Stimulated activated effector memory CD8-positive, alpha-beta T cell treated with anti-CD3 and anti-CD28 coated beads, Interleukin-12 subunit alpha, Interleukin-12 subunit beta, amount 100 ng/mL, for 72 hours (primary cell): ENCODE measurements at regions not wholly inside any gene's neighbourhood (a gene's known extent, or its start where the extent isn't known, plus 50 kb on each side); places are given as distances from the start of the nearest gene placed in this dataset.
A peak's percentile ranks its signal among the peaks of the same experiment; 100 is the strongest.
"Not testable (repeated sequence)": the region's sequence is repeated elsewhere in the genome, so short reads cannot be mapped to it uniquely, and the experiment has no call there.

Source experiments
- ATAC-seq: fragments of 150-1000 bp; cut with Tn5 transposase; 2 replicates; pipeline ENCODE4 v1.10.0; 2021
- DNase-seq, 2 donors: peaks; one replicate each; pipeline ENCODE4 v3.0.0; 2021 to 2022; ENCODE audit warnings: low spot score in 2 of 2
- H3K27ac Mint-ChIP-seq: one replicate; pipeline ENCODE4 v1.8.0; 2022; ENCODE audit warnings: mild to moderate bottlenecking, mixed read lengths
- H3K36me3 Mint-ChIP-seq: one replicate; pipeline ENCODE4 v1.8.0; 2022; ENCODE audit warnings: mild to moderate bottlenecking, mixed read lengths
- H3K4me1 Mint-ChIP-seq: one replicate; pipeline ENCODE4 v1.8.0; 2022; ENCODE audit warnings: mixed read lengths
- H3K4me3 Mint-ChIP-seq: one replicate; pipeline ENCODE4 v1.8.0; 2022; ENCODE audit warnings: mild to moderate bottlenecking, mixed read lengths
- H3K9me3 Mint-ChIP-seq: one replicate; pipeline ENCODE4 v1.8.0; 2022; ENCODE audit warnings: mixed read lengths

GRCh38 chr15:20261321-20262280 is 280.0 kb downstream of the GOLGA6L6 start:
- not testable (repeated sequence) for H3K27ac Mint-ChIP-seq, H3K9me3 Mint-ChIP-seq, DNase-seq, H3K36me3 Mint-ChIP-seq, H3K4me1 Mint-ChIP-seq, H3K4me3 Mint-ChIP-seq
- ATAC-seq: peak; percentile 16

- H3K9me3 Mint-ChIP-seq, H3K4me3 Mint-ChIP-seq, H3K36me3 Mint-ChIP-seq, H3K4me1 Mint-ChIP-seq, H3K27ac Mint-ChIP-seq, DNase-seq, ATAC-seq: not testable (repeated sequence)
These were observed 280.9 kb downstream of the GOLGA6L6 start for GRCh38 chr15:20260650-20261049.

- ATAC-seq, H3K4me1 Mint-ChIP-seq, H3K4me3 Mint-ChIP-seq, H3K36me3 Mint-ChIP-seq, H3K27ac Mint-ChIP-seq, H3K9me3 Mint-ChIP-seq, DNase-seq: not testable (repeated sequence)
These were observed 281.9 kb downstream of the GOLGA6L6 start for GRCh38 chr15:20259559-20260190.

DNA sequence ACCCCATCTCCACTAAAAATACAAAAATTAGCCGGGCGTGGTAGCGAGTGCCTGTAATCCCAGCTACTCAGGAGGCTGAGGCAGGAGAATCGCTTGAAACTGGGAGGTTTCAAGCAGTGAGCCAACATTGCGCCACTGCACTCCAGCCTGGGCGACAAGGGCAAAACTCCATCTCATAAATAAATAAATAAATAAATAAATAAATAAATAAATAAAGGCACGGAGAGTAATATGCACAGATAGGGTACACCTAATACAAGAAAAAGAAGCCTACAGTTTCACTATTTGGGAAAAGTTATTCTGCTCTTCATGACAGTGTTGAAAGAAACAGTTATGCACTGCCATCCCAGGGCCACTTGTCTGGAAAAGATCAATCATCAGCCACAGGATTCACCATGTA is 285.2 kb downstream of the GOLGA6L6 start:
- DNase-seq, H3K36me3 Mint-ChIP-seq, ATAC-seq, H3K9me3 Mint-ChIP-seq, H3K4me1 Mint-ChIP-seq, H3K4me3 Mint-ChIP-seq, H3K27ac Mint-ChIP-seq: not testable (repeated sequence)

DNA sequence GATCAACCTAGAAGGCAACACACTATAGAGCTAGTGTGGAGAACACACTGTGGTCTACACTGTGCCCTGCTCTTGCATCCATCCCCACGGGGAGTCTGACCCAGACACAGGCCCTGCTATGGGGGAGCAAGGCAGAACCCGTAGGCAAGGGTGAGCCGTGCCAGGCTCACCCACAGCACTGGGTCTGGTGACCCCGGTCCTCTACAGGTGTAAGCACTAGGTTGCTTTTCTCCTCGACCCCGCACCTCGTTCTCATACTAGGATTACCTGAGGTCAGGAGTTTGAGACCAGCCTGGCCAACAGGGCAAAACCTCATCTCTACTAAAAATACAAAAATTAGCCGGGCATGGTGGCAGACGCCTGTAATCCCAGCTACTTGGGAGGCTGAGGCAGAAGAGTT is 286.0 kb downstream of the GOLGA6L6 start:
- H3K4me1 Mint-ChIP-seq, H3K4me3 Mint-ChIP-seq, H3K9me3 Mint-ChIP-seq, H3K36me3 Mint-ChIP-seq, H3K27ac Mint-ChIP-seq, DNase-seq: not testable (repeated sequence)
- ATAC-seq: peak; percentile 22

DNA sequence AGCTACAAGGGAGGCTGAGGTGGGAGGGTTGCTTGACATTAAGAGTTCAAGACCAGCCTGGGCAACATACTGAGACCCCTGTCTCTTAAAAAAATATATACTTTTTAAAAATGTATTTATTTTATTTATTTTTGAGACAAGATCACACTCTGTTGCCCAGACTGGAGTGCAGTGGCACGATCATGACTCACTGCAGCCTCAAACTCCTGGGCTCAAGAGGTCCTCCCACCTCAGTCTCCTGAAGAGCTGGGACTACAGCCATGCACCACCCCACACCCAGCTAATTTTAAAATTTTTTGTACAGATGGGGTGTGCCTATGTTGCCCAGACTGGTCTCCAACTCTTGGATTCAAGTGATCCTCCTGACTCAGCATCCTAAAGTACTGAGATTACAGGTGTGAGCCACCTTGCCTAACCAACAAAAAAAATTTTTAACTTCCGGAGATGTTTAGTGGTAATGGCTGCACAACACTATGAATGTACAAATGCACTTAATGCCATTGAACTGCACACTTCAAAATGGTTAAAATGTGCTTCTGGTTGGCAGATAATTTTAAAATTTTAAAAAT is 288.5 kb downstream of the GOLGA6L6 start:
- not testable (repeated sequence) for H3K4me3 Mint-ChIP-seq, H3K27ac Mint-ChIP-seq, H3K4me1 Mint-ChIP-seq, ATAC-seq, DNase-seq, H3K9me3 Mint-ChIP-seq, H3K36me3 Mint-ChIP-seq

DNA sequence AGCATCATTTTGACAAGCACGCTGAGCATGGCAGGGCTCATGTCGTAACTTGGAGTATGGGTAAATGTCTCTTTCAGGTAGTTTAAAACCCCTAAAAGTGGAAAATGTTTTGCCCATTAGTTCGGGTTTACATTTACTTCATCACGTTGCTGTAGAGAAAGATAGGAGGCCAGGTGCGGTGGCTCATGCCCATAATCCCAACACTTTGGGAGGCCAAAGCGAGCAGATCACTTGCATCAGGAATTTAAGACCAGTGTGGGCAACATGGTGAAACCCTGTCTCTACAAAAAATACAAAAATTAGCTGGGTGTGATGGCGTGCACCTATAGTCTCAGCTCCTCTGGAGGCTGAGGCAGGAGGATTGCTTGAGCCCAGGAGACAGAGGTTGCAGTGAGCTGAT is 289.6 kb downstream of the GOLGA6L6 start:
- not testable (repeated sequence) for H3K4me3 Mint-ChIP-seq, H3K9me3 Mint-ChIP-seq, H3K36me3 Mint-ChIP-seq, H3K27ac Mint-ChIP-seq, H3K4me1 Mint-ChIP-seq, ATAC-seq, DNase-seq

DNA sequence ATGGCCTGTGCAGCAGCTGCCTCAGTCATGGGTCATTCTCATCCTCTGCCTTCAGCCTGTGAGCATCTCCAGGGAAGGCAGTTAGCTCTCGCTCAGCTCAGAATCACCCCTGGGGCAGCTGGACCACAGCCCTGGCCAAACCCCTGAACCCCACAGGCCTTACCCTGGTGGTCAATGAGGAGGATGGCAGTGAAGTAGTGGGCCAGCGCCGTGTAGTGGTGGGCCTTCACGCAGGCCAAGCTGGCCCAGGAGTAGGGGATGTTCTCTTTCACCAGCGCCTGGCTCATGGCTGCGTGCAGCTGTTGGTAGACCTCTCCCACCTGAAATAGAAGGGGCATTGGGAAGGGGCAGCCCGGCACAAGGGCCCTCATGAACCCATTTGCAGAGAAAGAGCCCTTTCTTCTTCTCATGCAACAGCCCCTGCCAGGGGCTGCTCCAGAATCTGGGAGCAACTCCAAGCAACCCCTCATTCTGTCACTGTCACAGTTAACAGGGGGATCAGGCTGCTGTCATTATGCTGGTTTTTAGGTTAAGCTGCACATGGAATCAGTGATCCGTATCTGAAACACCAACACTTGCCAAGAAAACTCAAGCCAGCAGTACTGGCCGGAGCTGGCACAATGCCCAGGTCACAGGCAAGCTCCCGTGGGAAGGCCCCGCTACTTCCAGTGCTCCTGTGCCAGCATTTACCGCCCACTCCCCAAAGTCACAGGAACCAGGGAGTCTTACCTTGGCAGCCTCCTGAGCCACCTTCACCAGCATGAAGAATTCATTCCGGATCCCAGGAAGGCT is 290.2 kb downstream of the GOLGA6L6 start:
- not testable (repeated sequence) for H3K36me3 Mint-ChIP-seq, H3K9me3 Mint-ChIP-seq, H3K4me1 Mint-ChIP-seq, DNase-seq, H3K27ac Mint-ChIP-seq, H3K4me3 Mint-ChIP-seq
- ATAC-seq: peak; percentile 14

DNA sequence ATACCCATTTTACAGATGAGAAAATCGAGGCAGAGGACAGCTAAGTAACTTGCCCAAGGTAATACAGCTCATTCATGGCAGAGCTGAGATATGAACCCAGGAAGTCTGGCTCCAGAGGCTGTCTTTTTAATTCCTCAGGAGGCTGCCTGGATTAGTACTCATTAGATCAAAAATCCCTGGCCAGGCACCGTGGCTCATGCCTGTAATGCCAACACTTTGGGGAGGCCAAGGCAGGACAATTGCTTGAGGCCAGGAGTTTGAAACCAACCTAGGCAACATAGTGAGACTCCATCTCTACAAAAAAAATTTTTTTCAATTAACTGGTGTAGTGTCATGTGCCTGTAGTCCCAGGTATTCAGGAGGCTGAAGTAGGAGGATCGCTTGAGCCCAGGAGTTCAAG is 291.4 kb downstream of the GOLGA6L6 start:
- not testable (repeated sequence) for H3K4me1 Mint-ChIP-seq, ATAC-seq, H3K4me3 Mint-ChIP-seq, DNase-seq, H3K36me3 Mint-ChIP-seq, H3K9me3 Mint-ChIP-seq
- H3K27ac Mint-ChIP-seq: peak overlapping the region; percentile 16

DNA sequence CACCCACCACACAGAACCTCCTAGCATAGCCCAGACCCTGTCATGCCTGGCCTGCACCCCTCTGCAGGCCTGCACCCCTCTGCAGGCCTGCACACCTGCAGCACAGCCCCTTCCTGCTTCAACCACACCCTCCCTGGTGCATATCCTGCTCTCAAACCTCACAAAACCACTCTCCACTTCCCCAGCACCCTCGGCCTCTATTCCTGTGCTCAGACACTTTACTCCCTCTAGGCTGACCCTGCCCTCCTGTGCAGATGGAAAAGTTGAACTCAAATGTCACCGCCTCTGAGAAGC is 292.0 kb downstream of the GOLGA6L6 start:
- H3K36me3 Mint-ChIP-seq, DNase-seq, H3K4me1 Mint-ChIP-seq, H3K4me3 Mint-ChIP-seq, H3K9me3 Mint-ChIP-seq: not testable (repeated sequence)
- peak; percentile 41 for ATAC-seq
- peak overlapping the region; percentile 16 for H3K27ac Mint-ChIP-seq

DNA sequence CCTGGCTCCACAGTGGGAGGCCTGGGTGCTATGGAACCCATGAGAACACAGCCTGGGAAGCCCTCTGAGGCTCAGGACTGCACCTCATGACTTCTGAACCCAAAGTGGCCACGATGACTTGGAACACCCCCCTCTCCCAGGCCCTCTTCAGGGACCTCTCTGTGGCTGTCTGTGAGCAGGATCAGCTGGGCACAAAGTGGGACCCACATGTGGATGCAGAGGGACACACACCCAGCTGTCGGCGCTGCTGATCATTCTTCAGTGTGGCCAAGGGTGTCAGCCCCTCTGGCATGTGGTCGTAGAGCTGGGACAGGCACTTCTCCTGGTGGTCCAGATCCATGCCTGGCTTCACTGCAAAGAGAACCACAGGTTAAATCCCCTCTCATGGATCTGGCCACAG is 293.2 kb downstream of the GOLGA6L6 start:
- not testable (repeated sequence) for H3K9me3 Mint-ChIP-seq, DNase-seq, H3K36me3 Mint-ChIP-seq, H3K4me3 Mint-ChIP-seq, H3K27ac Mint-ChIP-seq, H3K4me1 Mint-ChIP-seq
- peak; percentile 29 for ATAC-seq

DNA sequence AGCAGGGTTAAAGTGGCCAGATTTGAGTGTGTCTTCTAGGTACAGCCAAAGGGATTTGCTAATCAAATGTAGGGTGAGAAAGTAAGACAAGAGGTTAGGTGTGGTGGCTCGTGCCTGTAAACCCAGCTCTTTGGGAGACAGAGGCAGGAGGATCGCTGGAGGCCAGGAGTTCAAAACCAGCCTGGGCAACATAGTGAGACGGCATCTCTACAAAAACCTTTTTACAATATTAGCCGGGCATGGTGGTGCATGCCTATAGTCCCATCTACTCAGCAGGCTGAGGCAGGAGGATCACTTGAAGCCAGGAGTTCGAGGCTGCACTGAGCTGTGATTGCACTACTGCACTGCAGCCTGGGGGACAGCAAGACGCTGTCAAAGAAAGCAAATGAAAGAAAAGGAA is 294.5 kb downstream of the GOLGA6L6 start:
- ATAC-seq, H3K36me3 Mint-ChIP-seq, H3K27ac Mint-ChIP-seq, DNase-seq, H3K4me1 Mint-ChIP-seq, H3K4me3 Mint-ChIP-seq, H3K9me3 Mint-ChIP-seq: not testable (repeated sequence)

- not testable (repeated sequence) for H3K27ac Mint-ChIP-seq, H3K4me1 Mint-ChIP-seq, DNase-seq, H3K36me3 Mint-ChIP-seq, ATAC-seq, H3K4me3 Mint-ChIP-seq, H3K9me3 Mint-ChIP-seq
These were observed 295.0 kb downstream of the GOLGA6L6 start for GRCh38 chr15:20246624-20247023.

- not testable (repeated sequence) for DNase-seq, H3K4me3 Mint-ChIP-seq, ATAC-seq
These were observed 295.7 kb downstream of the GOLGA6L6 start for GRCh38 chr15:20245856-20246255.

GRCh38 chr15:20244792-20245191 is 296.8 kb downstream of the GOLGA6L6 start:
- H3K9me3 Mint-ChIP-seq, H3K36me3 Mint-ChIP-seq, DNase-seq, H3K4me1 Mint-ChIP-seq, H3K27ac Mint-ChIP-seq, H3K4me3 Mint-ChIP-seq: not testable (repeated sequence)
- ATAC-seq: peak; percentile 3

More at GRCh38 chr15:20245856-20246255, 295.7 kb downstream of the GOLGA6L6 start:
- H3K36me3 Mint-ChIP-seq, H3K4me1 Mint-ChIP-seq, H3K9me3 Mint-ChIP-seq, H3K27ac Mint-ChIP-seq: not testable (repeated sequence)
